K562 (cell line): ENCODE measurements at regions not wholly inside any gene's neighbourhood (a gene's known extent, or its start where the extent isn't known, plus 50 kb on each side); places are given as distances from the start of the nearest gene placed in this dataset.

Source experiments
- MTF1 ChIP-seq: fragments of 250-450 bp; sonication (Bioruptor Pico); IDR thresholded peaks from 2 replicates; pipeline ENCODE4 v1.9.0; 2021; ENCODE audit warnings: moderate library complexity, mild to moderate bottlenecking, inconsistent platforms, borderline replicate concordance
- PYGO2 ChIP-seq: fragments of 450-650 bp; IDR thresholded peaks from 2 replicates; pipeline ENCODE4 v1.6.1; 2016; ENCODE audit warnings: mild to moderate bottlenecking, missing genetic modification characterization, moderate library complexity, missing compliant biosample characterization
- RREB1 ChIP-seq: fragments of 250-450 bp; sonication (Bioruptor Pico); IDR thresholded peaks from 2 replicates; pipeline ENCODE4 v1.4.0; 2020
- ZNF324 ChIP-seq: fragments of 250-450 bp; sonication (Bioruptor Pico); IDR thresholded peaks from 2 replicates; pipeline ENCODE4 v1.4.0; 2020; ENCODE audit warnings: mild to moderate bottlenecking
- ZNF407 ChIP-seq: fragments of 450-650 bp; IDR thresholded peaks from 2 replicates; pipeline ENCODE4 v1.6.1; 2016; ENCODE audit warnings: low read depth

GRCh38 chr9:109834855-109835254 is 54.9 kb downstream of the PALM2AKAP2 start (continued):
- TF ChIP-seq ZNF407 = no peak
- TF ChIP-seq PYGO2 (tag) = no peak
- TF ChIP-seq MTF1 (CRISPR knock-in tag) = no peak
- no peak for TF ChIP-seq ZNF324
- no peak for TF ChIP-seq RREB1 (CRISPR knock-in tag)
